ENCODE measurements at regions not wholly inside any gene's neighbourhood (a gene's known extent, or its start where the extent isn't known, plus 50 kb on each side); places are given as distances from the start of the nearest gene placed in this dataset.

DNA sequence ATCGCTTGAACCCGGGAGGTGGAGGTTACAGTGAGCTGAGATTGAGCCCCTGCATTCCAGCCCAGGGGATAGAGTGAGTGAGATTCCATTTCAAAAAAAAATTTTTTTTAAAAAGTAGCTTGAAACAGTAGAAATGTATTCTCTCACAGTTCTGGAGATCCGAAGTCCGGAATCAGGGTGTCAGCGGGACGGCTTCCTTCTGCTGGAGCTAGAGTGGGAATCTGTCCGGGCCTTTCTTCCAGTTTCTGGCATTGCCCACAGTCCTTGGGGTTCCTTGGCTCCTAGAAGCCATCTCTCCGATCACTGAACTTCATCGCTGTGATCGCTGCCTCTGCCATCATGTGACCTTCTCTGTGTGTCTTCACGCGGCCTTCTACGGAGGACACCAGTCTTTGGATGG is 181.2 kb upstream of the CIBAR2 start:
- no peak overlapping the region for H2AFZ ChIP-seq

DNA sequence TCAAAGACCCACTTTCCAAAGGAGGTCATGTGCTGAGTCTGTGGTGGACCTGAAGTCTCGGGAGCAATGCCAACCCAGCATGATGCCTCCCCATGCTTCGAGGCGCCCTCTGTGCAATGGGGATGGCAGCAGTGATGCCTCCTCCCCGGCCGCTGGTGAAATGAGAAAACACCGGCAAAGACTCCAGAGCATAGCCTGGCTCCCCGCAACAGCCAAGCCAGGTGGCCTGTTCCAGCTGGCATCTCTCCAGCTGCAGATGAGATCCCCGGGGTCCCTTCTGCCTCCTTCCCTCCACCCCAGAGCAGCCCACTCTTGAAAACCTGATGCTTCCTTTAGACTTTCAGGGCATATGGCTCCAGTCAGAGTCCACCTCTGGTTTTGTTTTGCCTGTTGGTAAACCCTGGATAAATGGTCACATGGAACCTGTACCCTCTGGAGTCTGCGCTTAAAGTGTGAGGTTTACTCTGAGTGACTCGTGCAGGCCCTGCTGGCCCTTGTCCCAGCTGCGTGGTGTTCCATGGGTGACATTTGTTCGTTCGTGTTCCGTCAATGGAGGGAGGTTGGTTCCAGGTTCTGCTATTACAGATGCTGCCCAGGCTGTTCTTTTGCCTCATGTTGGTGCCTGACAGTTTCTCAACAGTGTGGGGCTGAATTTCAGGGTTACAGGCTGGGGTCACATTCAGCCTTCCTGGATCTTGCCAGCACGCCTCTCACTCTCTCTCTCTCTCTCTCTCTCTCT is 181.8 kb upstream of the CIBAR2 start:
- H3K79me2 ChIP-seq = peaks cover 5% of the 10 kb centered on the region
- no peak overlapping the region for H3K4me3 ChIP-seq
- H3K27ac ChIP-seq = no peak overlapping the region
- H3K4me1 ChIP-seq (ENCODE audit: insufficient read depth) = peaks cover 29% of the 10 kb centered on the region
- DNase-seq (ENCODE audit: low spot score) = no peak
- no peaks in the 10 kb centered on the region for H3K9me3 ChIP-seq (ENCODE audit: low read depth)
- TF ChIP-seq EZH2 (IDR thresholded peaks at IDR 0.05; ENCODE audit: borderline replicate concordance) (no peak), EZH2phosphoT487 (IDR thresholded peaks at IDR 0.05; ENCODE audit: low read depth, severe bottlenecking, unreplicated experiment) (no peak), CTCF (IDR thresholded peaks at IDR 0.05; ENCODE audit: poor library complexity) (no peak)
- H3K27me3 ChIP-seq = no peaks in the 10 kb centered on the region
- no peak overlapping the region for H3K4me2 ChIP-seq
- no peaks in the 10 kb centered on the region for H3K9me2 ChIP-seq (replicated peaks; ENCODE audit: insufficient read depth)
- H2AFZ ChIP-seq = no peak overlapping the region
- WGBS (ENCODE audit: low lambda C conversion rate, missing lambda C conversion rate) = 73% methylated on average over 14 of the region's 15 CpGs
- no peaks in the 10 kb centered on the region for H3K36me3 ChIP-seq (replicated peaks; ENCODE audit: insufficient read depth, low read depth)
- no peaks in the 10 kb centered on the region for H4K20me1 ChIP-seq (ENCODE audit: insufficient read depth, poor library complexity, severe bottlenecking)

More for the DNA sequence above, 181.2 kb upstream of the CIBAR2 start:
- H3K27ac ChIP-seq = no peak overlapping the region
- 98% methylated on average over 13 of the region's 13 CpGs for WGBS (ENCODE audit: low lambda C conversion rate, missing lambda C conversion rate)
- DNase-seq (ENCODE audit: low spot score) = no peak
- H3K36me3 ChIP-seq (replicated peaks; ENCODE audit: insufficient read depth, low read depth) = no peaks in the 10 kb centered on the region
- H3K4me3 ChIP-seq = no peak overlapping the region
- no peak overlapping the region for H3K4me2 ChIP-seq
- H3K27me3 ChIP-seq = no peaks in the 10 kb centered on the region
- H3K9me3 ChIP-seq (ENCODE audit: low read depth) = no peaks in the 10 kb centered on the region
- TF ChIP-seq EZH2 (IDR thresholded peaks at IDR 0.05; ENCODE audit: borderline replicate concordance) = no peak
- no peak for TF ChIP-seq EZH2phosphoT487 (IDR thresholded peaks at IDR 0.05; ENCODE audit: low read depth, severe bottlenecking, unreplicated experiment)
- TF ChIP-seq CTCF (IDR thresholded peaks at IDR 0.05; ENCODE audit: poor library complexity) = no peak
- no peaks in the 10 kb centered on the region for H4K20me1 ChIP-seq (ENCODE audit: insufficient read depth, poor library complexity, severe bottlenecking)
- H3K79me2 ChIP-seq = peaks cover 5% of the 10 kb centered on the region
- H3K4me1 ChIP-seq (ENCODE audit: insufficient read depth) = peaks cover 29% of the 10 kb centered on the region
- no peaks in the 10 kb centered on the region for H3K9me2 ChIP-seq (replicated peaks; ENCODE audit: insufficient read depth)

- no peak overlapping the region for H3K4me3 ChIP-seq
- H3K36me3 ChIP-seq (replicated peaks; ENCODE audit: insufficient read depth, low read depth) = no peaks in the 10 kb centered on the region
- H3K4me1 ChIP-seq (ENCODE audit: insufficient read depth) = peaks cover 29% of the 10 kb centered on the region
- H3K27me3 ChIP-seq = no peaks in the 10 kb centered on the region
- no peak overlapping the region for H3K27ac ChIP-seq
- no peaks in the 10 kb centered on the region for H4K20me1 ChIP-seq (ENCODE audit: insufficient read depth, poor library complexity, severe bottlenecking)
- no peaks in the 10 kb centered on the region for H3K9me2 ChIP-seq (replicated peaks; ENCODE audit: insufficient read depth)
- DNase-seq (ENCODE audit: low spot score) = no peak
- no peak overlapping the region for H2AFZ ChIP-seq
- TF ChIP-seq CTCF (IDR thresholded peaks at IDR 0.05; ENCODE audit: poor library complexity) = no peak
- TF ChIP-seq EZH2phosphoT487 (IDR thresholded peaks at IDR 0.05; ENCODE audit: low read depth, severe bottlenecking, unreplicated experiment) = no peak
- TF ChIP-seq EZH2 (IDR thresholded peaks at IDR 0.05; ENCODE audit: borderline replicate concordance) = no peak
- no peak overlapping the region for H3K4me2 ChIP-seq
- no peaks in the 10 kb centered on the region for H3K9me3 ChIP-seq (ENCODE audit: low read depth)
- H3K79me2 ChIP-seq = peaks cover 5% of the 10 kb centered on the region
- 90% methylated on average over 25 of the region's 25 CpGs for WGBS (ENCODE audit: low lambda C conversion rate, missing lambda C conversion rate)
These were observed 182.7 kb upstream of the CIBAR2 start for GRCh38 chr16:85294810-85295508.

Measured in hepatocyte (in vitro differentiated cells).